Inferior parietal cortex (tissue), 1 donor: ENCODE measurements at regions not wholly inside any gene's neighbourhood (a gene's known extent, or its start where the extent isn't known, plus 50 kb on each side); places are given as distances from the start of the nearest gene placed in this dataset.
"Not testable (repeated sequence)": the region's sequence is repeated elsewhere in the genome, so short reads cannot be mapped to it uniquely, and the experiment has no call there.

Experiments used
- DNase-seq: peaks from one replicate; pipeline ENCODE4 v3.0.0-alpha.2; 2016; ENCODE audit errors: extremely low spot score

DNA sequence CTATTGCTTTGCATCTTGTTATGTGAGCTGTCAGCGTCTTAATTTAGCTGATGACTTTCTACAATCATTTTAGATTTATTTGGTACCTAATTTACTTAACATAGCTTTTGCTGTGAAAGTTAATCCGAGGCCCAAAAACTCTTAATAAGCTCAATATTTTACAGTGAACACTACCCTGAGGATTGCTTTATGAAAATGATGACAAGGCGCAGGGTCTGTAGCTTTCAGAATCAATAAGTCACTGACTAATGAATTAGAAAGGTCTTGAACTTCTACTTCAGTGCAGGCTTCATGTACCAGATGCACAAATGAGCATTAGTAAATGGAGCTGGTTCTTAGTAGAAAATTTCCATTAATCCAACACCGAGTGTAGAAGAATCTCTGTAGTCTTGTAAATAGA is 81.4 kb upstream of the ZNF366 start:
- no peak for DNase-seq

DNA sequence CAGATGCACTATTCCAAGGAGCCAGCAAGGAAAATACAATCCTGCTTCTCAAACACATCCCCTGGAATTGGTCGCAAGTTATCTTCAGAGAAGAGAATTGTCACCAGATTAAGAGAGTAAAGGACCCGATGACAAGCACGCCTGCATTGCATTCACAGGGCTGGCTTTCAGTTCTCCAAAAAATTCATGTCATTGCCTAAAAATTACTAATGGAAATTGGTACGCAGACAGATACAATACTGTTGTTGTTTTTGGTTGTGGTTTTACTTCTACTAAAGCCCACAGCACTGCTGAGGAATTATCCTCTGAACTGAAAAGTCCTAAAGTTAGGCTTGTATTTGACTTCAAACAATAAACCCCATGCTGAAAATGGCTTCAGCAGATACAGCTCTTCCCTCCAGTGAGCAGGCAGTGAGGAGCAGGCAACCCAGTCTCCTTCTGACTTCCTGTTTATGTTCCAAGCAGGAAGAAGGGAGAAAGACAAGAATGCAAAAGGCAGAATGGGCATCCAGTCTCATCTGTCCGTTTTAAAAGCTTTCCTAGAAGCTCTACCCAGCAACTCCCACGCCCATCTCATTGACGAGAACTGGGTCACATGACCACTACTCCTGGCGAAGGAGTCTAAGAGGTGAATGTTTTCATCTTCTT is 80.6 kb upstream of the ZNF366 start:
- DNase-seq, result no peak

DNA sequence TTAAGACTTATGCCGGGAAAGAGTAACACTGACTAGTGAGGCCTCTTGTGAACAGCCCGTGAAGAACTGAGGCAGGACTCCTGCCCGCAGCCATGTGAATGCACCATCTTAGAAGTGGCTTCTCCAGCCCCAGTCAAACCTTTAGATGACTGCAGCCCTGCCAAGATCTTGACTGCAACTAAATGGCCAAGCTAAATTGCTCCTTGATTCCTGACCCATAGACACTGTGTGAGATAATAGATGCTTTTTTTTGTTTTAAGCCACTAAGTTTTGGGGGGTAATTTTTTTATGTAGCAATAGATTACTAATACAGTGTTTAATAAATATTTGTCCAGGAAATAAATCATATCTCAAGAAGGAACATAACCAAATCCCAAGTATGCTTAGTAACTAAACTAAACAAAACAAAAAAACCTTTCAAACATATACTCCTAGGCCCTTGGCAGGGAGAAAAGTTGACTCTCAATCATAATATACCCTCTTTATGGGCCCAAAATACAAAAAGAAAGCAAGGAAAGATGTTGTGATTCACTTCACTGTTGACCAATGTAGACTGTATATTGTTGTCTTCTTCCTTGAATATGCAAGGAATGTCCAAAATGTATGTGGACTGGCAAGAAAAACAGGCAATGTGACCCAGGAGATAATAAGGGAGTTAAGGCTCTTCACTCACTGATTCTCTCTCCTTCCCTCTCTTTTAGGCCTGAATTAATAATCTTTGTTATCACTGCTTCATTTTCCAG is 79.7 kb upstream of the ZNF366 start:
- DNase-seq, result no peak

DNA sequence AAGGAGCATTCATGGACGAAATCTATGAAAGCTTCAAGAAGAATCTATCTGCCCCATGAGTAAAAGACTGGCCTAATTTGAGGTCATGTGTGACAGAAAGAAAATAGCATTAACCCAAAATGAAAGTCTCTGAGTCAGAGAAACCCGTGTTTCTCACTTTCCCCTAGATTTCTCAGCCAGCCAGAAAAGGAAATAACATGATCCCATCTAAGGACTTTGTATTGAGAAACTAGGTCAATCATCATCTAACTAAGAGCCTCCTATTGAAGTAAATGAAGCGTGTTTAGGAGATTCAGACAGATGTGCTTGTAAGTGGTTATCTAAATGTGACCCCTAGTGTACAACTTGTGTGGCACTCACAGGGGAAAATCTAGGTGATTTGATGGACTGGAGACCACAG is 77.3 kb upstream of the ZNF366 start:
- peak; percentile 29 for DNase-seq

DNA sequence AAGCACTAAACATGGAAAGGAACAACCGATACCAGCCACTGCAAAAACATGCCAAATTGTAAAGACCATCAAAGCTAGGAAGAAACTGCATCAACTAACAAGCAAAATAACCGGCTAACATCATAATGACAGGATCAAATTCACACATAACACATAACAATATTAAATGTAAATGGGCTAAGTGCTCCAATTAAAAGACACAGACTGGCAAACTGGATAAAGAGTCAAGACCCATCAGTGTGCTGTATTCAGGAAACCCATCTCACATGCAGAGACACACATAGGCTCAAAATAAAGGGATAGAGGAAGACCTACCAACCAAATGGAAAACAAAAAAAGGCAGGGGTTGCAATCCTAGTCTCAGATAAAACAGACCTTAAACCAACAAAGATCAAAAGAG is 72.1 kb upstream of the ZNF366 start:
- not testable (repeated sequence) for DNase-seq

DNA sequence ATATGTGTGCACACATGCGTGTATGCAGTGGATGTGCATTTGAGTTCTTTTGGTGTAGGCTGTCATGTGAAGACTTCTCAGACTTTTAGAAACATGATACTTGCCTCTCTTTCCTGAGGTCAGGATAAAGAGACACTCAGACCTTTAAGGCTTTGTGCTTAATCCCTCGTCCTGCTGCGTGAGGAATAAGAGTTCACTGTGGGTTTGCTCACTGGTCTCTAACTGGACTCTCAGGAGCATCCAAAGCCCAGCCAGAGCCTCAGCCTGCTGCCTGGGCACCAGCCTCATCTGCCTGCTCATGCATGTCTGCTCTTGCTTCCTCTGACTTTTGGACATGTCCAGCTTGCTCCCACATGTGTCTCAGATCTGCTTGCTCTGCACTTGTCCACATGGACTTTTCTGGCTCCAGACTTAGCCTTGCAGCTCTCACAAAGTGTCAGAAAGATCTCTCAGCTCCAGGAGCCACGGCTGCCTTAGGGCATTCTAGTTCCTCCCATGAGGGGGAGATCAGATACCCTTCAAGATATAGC is 65.1 kb upstream of the ZNF366 start:
- no peak for DNase-seq

DNA sequence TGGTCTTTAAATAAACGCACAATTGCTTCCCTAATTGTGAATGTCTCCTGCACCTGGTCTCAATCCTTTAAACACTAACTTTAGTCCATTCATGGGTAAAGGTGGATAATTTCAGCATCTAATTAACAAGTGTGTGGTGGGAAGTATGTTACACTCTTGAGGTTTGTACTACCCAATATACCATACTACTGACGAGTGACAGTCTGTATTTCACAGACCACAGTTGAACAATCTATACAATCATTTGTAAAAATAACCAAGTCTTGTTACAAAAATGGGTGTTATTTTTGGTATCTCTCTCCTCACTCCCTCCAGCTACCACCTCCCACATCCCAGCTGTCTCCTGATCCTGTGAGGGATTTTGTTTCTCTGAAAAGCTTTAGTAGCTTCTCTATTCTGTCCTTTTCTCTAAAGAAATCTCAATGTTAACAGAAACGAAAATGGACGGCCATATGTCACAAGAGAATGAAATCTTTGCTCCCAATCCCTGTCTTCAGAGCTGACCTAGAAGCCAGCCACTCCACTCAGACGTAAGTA is 62.3 kb upstream of the ZNF366 start:
- DNase-seq, result peak; percentile 66

DNA sequence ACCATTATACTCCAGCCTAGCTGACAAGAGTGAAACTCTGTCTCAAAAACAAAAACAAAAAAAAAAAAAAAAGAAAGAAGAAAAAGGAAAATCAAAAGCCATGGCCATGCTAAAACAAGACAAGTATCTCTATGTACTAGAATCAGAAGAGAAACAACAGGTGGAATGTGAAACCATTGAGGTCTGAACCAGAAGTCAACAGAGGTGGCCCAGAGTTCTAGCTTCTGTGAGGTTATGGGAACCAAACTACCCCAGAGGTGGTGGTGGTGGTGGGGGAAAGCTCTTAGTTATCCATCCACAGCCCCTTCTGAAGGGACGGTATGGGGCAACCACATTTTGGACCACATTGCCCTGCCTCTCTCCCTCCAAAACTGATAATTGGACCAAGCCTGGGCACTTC is 59.5 kb upstream of the ZNF366 start:
- no peak for DNase-seq

DNA sequence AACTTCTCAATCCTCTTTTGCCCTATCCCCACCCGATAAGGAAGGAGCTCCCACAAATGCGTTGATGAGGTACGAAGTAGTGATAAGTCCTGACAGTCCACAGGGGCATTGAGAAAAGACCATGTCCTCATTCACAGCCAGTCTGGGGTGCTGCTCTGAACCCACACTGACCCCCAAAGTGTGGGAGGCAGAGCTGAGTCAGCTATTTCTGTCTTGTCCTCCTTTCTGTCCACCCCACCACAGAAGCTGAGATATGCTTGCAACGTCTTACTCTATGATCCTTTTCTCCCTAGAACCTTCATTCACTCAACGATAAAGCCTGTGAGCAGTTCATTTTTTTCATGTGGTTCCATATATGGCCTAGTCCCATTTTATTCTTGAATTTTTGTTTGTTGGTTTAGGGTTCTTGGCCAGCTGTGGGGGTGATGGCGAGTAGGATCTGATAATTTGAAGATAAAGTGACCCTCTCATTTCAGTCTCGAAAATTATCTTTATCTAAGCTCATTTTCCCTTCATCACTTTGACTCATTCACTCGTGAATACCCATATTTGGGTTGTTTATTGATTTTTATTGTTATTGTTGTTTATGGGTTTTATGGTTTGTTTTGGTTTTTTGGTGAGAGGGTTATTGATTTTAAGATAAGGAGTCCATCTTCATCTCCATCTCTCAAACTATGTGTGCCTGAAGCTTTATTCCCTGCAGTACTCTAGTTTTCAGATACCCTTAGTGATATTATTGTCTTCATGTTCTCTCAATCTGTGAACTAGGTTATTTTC is 58.5 kb upstream of the ZNF366 start:
- no peak for DNase-seq

DNA sequence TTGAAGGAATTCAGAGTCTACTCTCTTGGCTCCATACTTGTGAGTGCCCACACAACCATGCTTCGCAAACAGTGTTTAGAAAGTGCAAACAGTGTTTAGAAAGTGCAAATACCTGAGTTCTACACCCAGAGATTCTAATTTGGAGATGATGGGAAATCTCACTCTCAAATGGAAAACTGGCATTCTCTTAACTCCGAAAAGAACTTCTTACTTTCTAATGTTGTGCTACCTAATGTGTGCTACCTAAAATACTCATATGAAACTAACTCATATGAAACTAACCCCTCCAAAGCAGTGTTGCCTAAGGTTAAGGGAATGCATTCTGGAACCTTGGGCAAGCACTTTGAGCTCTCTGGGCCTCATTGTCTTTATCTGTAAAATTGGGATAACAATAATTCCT is 55.5 kb upstream of the ZNF366 start:
- no peak for DNase-seq

DNA sequence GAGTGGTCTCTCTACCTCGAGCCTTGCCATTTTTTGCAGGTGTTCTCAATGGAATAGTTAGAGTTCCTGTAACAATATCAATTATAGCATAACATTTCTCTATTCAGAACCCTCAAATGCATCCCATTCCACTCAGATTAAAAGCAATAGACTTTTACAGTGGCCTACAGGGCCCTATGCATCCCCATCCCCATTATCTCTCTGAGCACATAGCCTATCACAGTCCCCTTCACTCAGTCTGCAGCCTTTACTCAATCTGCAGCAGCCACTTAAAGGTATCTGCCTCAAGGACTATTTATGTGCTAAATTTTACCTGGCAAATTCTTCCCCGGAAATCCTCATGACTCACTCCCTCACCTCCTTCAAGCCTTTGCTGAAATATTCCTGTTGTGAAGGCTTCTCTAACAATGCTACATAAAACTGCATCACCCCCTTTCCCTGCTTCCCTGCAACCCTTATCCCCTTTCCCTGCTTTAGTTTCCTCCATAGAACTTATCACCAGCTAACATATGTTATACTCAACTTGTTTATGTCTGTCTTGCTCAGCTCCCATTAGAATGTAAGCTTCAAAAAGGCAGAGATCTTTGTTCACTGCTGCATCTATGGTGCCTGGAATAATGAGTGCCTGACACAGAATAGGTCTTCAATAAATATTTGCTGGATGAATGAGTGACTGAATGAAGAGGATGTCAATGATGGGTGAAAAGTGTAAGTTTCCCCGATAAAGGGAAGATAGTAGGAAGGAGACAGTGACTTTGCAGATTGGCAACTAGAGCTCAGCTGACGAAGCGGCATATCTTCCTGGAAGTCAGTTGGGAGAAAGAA is 54.1 kb upstream of the ZNF366 start:
- DNase-seq, result no peak

DNA sequence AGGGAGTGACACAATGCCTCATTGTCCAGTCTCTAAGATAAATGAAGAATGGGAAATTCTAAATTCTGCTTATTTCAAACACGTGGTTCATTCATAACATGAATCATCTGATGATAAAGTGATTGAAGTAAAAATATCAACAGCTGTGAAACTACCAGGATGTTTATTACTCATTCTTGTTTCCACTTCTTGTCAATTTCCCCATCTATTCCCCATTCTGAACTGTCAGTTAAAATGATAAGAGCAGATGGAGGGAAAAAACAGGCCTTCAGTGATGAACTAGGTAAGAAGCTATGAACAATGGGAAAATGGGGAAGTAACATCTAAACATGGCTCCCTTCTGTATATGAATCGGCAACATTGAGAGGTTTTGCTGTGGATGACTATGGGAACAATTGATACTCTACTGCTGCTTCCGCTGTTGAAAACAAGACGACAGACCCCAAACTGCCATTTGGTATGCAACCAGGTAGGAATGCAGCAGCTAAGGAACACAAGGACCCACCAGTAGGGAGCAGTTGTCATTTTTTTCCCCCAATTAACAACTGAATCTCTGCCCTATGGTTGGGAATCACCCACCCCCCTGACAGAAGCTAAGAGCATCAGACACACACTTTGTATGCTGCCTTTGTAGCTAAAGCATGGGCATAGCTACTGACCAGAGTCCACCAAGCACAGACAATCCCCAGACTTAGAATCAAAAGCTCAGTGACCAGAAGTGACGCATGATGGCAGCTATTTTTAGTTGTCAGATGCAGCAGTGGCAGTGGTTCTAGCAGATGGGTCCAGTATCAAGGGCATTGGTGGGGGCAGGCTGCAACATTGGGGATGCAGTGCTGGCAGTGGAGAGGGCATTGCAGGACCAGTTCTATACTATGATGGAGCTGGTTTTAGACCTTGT is 52.9 kb upstream of the ZNF366 start:
- DNase-seq, result no peak

DNA sequence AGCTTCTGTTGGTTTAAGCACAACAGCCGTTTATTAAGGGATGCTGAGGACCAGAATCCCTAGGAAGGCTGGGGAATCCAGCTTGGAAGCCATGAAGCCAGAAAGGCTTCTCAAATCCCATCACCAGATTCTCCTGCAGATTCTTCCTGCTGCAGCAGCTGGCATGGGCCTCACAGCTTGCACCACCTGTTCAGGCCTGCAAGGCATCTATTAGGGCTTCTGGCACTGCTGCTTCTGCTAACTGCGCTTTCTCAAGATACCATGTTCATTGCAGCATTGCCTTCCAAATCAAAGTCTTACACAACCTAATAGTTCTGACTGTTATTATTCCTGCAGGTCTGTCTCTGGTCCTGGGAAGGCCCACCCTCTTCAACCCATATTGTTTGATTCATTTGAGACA is 51.2 kb upstream of the ZNF366 start:
- no peak for DNase-seq

DNA sequence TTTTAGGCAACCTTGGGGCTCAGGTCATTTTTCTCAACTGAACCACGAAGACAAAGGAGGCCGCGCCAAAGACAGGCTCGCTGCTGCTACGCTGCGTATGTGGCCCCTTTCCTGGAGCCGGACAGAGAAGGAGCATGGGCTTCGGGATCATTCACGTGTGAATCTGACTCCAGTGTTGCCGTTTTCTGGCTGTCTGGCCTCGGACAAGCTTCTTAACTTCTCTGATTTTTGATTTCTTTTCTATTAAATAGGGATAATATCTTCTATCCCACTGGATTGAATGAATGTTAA is 50.8 kb upstream of the ZNF366 start:
- no peak for DNase-seq

DNA sequence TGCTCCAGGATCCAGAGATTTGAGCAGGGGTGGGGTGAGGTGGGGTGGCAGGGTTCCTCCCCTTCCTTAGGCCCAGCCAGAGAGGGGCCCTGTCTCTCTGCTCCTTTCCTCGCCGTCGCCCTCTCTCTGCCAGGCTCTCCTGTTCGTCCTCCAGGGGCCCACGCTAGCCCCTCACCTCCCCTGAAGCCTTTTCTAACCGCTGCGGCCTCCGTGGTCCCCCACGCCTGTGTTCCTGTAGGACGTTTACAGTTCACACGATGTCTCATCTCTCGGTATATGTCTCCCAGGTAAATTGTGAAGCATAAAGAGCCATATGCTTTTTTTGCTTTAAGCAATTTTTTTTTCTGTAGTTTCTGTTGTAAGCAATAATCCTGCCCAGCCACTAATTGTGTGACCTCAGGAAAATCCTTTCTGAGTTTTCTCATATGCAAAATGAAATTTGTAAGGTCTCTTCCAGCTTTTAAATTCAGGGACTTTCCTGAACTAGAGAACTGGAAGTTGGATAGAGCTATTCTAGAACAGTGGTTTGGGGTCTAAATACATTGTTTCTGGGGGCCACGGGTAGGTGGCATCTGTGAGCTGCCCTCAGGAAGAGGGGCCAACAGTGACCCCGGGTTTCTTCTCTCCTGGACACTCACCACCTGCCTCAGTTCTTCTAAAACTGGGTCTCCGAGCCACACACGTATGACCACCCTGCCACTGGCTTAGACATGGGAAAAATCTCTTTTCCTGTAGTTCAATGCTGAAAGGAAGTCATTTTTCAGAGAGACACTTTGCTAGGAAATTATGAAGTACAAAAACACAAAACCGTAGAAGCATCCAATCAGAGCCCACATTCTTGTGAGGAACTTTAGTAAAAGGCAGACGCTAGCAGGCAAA is 50.2 kb upstream of the ZNF366 start:
- no peak for DNase-seq
